T-helper 2 cell treated with Interferon-gamma antibody and Interleukin-4, amounts not matched to agents 100 ng/mL and 5 ng/mL, for 36 hours (primary cell): ENCODE measurements at regions not wholly inside any gene's neighbourhood (a gene's known extent, or its start where the extent isn't known, plus 50 kb on each side); places are given as distances from the start of the nearest gene placed in this dataset.
"Not testable (repeated sequence)": the region's sequence is repeated elsewhere in the genome, so short reads cannot be mapped to it uniquely, and the experiment has no call there.

Experiments
- intact Hi-C: fragments of 100-400 bp; cut with micrococcal nuclease; formaldehyde crosslinking; loops from one replicate; pipeline ENCODE4 v1.15.1; 2023

DNA sequence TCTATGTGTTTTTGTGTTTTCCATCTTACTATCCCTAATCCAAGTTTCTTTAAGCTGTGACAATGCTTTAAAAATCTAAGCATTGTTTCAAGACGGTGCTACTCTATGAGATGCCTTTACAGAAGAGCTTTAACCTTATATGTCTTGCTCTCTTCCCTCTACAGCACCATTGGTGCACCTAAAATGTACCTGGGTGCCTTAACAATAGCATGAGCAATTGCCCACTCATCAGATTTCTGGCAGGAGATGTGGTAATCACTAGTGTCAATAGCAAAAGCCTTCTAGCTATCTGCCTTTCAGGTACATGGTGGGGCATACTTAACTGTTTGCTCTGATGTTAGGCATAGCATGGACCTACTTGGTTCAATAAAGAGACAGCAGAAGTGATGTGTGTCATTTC is 222.3 kb upstream of the KIF2A start:
- intact Hi-C loops: no loop called here

DNA sequence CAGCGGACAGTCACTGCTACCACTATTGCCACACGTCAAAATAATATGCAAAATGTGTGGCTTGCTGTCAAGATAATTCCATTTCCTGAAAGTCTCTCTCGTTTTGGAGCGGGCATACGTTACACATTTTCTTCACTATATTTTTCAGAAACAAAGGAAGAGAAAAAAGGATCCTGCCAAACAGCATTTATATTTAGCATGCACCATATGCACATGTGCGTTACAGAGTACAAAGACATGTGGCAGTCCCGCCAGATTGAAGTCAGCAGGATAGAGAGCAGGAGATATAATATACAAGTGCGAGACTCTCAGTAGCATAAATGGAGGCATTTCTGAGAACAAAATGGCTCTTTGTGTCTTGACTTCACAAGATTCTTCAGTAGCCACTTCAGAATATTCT is 221.6 kb upstream of the KIF2A start:
- intact Hi-C loops: no loop called here

DNA sequence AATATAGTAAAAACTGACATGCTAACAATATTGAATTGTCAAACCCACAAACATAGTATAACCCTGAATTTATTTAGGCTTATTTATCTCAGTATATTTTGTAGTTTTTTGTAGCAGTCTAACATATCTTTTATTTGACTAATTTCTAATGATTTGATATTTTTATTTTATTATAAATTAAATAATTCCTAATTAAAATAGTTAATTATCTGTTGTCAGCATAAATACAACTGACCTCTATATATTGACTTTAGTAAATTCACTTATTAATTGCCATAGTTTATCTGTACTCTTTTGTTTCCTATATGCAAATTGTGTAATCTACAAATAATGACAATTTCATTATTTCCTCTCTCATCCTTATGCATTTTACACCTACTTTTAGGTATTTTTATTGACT is 215.1 kb upstream of the KIF2A start:
- intact Hi-C loops: no loop called here

DNA sequence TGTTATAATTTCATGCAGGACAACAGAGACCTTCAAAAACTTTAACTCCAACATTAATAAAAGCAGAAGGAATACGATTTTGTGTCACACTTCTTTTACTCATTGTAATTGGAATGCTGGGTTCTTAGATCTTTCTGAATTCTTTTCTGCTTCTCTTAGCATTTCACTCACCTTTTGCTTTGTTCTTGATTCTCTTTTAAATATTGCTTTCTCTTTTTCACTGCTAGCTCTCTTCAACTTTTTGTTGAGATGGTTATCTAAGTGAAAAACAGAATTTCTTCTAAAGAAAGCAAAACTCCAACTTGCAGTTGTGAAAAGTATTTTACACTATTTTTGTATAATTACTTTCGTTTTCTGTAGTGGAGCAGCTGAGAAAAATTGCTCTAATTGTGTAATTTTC is 212.6 kb upstream of the KIF2A start:
- intact Hi-C loops: no loop called here

DNA sequence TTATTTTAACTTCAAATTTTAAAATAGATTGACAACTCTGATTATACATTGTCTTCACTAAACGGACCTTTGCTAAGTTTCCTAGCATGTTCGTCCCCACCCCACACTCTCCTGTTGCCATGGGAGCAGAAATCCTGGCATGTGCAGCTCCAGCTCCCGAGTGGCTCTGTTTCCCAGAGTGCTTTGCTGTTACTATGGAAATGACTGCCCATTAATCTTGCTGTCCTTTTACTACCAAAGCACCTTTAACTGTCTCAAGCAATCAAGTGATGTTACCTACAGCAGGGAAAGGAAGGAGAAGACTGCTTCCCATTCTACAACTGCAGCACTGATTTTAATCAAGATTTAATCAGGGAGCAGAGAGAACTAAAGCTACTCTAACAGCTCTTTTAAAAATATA is 212.0 kb upstream of the KIF2A start:
- intact Hi-C loops: no loop called here

DNA sequence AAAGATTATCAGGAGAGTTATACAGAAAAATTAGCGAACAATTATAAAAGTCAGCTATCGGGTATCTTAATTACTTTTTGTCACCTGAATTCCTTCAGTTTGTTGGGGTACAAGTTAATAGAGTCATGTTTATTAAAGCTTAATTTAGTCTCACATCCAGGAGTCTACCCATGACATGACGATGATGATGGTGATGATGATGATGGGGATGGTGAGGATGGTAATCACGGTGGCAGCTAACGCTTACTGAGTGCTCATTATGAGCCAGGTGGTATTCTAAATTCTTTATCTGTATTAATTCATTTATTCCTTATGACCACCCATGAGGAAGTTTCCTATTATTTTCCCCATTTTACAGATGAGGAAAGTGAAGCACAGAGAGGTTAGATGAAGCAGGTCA is 208.6 kb upstream of the KIF2A start:
- intact Hi-C loops: no loop called here

DNA sequence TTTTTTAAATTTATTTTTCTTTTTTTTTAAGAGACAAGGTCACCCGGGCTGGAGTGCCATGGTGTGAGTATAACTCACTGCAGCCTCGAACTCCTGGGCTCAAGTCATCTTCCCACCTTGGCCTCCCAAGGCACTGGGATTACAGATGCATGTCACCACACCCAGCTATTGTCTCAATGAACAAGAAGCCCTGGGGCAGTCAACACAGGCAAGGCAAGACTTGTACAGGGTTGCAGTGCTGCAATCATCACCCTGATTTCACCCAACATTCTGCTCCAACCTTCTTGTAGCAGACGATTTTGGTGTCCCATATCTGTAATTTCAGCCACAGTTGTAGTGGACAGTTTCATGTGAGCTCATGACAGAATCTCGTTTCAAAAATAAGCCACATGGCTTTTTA is 205.8 kb upstream of the KIF2A start:
- intact Hi-C loops: no loop called here

DNA sequence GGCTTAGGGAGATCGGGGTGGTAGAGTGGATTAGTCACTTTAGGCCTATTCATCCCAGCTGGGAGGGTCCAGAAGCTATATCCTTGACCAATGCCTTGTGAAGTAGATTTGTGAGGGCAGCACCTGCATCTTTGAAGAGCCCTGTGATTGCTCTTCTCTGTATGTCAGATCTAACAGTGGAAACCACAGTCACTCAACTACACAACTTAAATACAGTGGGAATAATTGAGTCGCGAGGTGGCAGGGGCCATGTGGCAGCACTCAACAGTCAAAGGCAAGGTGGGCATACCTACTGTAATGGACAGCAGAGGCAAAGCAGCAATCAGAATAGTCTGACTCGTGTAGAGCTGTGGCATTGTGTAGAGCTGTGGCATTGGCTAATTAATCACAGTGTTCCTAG is 202.1 kb upstream of the KIF2A start:
- intact Hi-C loops: not testable (repeated sequence)

DNA sequence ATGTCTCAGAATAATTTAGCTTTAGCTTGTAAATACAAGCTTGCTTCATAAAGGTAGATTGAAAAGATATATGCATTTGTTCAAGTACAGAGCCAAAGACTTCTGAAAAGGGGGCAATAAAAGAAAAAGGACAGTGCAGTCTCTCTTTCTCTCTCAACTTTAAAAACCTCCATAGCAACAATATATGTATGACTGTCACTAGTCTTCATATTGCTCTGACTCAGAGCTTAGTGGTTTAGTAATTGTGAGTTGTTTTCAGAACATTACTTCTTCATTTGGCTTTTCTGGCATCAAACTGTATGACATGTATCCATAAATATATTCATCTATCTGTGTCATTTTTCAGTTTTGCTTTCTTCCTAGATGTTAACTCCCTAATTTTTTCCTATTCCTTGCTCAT is 194.6 kb upstream of the KIF2A start:
- intact Hi-C loops: no loop called here

DNA sequence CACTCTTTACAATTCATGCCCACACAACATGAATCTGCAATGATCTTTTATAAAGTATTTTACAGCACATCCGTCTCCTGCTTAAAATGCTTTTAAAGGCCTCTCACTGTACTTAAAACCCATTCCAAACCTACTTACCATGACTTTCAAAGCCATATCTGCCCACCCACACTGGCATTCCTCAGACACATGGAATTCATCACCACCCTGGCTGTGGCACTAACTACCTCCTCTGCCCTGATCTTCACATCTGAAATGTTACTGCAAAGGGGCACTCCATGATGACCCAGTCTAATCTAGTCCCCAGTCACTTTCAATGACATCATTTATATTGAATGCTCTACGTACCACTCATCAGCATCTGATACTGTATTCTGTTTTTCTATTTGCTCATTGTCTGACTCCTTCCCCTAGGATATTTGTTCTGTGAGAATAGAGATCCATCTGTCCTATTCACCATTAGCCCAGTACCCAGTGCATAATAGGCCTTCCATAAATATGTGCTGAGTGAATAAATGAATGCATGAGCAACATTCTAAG is 193.2 kb upstream of the KIF2A start:
- intact Hi-C loops: no loop called here

DNA sequence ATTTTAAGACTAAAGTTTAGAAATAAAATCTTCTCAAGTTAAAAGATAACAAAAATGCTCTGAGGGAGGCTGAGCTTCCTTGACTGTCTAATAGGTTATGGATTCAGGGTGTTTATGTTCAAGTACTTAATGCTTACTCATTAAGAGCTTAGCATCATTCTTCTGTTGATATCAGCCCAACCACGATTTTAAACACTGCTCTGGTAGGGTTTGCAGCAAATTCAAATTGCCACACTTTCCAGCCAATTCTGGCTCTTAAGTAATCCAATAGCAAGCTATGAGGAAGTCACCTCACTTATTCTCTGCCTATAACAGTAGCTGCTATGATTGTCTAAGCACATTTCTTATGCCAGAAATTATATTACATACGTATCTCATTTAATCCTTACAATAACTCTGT is 191.0 kb upstream of the KIF2A start:
- intact Hi-C loops: no loop called here

DNA sequence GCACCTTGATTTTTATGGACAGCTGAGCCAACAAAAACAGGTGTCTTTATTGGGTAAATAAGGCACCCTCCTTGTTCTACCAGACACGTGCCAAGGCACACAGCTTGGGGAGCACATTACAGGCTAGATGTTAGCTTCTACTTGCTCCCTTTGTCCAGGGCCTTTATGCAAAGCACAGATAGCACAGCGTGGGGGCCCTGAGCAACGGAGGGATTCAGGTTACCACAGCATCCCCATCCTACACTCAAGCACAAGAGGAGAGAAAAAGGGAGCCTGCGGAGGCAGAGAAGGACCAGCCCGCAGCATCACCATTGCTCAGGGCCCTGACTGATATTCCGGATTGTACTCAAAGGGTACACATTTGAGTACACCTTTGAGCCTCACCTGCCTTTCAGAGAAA is 181.7 kb upstream of the KIF2A start:
- intact Hi-C loops: no loop called here

DNA sequence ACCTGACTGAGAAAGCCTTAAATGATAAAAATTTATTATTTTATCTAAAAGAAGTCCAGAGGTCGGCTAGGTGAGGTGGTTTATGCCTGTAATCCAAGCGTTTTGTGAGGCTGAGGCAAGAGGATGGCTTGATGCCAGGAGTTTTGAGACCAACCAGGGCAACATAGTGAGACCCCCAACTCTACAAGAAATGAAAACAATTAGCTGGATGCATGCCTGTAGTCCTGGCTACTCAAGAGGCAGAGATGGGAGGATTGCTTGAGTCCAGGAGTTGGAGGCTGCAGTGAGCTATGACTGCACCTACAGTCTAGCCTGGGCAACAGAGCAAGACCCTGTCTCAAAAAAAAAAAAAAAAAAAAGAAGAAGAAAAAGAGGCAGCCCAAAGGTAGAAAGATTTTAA is 179.9 kb upstream of the KIF2A start:
- intact Hi-C loops: no loop called here

DNA sequence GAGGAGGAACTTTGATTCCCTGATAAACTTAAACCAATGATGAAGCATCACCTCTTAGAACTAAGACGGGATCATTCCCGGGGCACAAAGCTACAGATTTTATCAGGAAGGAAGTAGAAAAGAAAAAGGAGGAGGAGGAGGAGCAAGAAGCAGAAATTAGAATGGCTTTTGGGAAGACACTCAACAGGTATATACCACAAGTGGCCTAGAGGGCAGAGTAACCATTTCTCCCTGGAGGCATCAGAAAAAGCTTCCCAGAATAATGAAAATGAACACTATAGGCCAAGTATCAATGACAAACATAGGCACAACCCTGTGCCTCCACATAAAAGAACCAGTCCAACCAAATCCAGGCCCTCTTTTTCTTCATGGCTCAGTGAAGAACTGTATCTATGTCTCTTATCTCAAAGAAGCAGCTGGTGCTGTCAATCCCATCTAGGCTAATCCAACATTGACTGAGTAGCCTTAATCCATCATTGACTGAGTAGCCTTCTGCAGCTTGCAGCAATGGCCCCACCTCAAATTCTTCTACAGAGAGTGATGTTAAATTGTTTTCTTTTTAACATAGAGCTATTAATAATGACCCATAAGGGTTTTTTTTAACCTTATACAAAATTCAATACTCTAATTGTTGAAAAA is 178.8 kb upstream of the KIF2A start:
- intact Hi-C loops: no loop called here

DNA sequence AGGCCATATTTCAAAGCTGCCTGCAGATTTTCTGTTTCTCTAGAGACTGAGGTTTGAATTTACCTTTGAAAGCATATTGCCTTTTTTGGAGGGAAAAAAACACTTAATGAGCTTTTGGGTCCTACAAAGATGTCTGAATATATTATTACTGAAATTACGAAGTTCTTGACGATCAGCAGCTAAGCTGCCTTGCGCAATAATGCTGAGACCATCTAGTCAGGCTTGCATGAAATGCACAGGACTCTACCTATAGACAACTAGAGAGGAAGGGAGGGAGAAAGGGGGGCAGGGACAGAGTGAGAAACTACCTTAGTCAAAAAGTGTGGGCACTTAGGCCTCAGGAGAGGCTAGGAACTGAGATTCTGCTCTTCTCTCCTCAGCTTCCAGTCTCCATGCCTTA is 175.9 kb upstream of the KIF2A start:
- intact Hi-C loops: no loop called here

DNA sequence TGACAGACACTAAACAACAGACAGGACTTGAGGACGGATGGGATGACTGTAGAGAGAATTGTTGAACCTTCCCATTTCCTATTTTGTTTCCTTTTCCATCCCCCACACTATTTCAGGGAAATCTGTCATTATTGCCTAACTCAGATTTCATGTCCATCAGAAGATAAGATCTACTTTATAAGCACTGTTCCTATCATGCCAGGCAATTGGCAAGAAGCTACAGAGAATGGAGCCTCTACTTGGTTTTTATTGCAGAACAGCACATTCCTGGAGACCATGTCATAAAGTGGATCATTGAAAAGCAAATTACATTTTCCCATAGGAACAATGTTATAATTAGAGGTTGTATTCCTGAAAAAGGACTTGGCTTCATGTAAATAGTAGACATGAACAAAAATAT is 173.7 kb upstream of the KIF2A start:
- intact Hi-C loops: no loop called here

DNA sequence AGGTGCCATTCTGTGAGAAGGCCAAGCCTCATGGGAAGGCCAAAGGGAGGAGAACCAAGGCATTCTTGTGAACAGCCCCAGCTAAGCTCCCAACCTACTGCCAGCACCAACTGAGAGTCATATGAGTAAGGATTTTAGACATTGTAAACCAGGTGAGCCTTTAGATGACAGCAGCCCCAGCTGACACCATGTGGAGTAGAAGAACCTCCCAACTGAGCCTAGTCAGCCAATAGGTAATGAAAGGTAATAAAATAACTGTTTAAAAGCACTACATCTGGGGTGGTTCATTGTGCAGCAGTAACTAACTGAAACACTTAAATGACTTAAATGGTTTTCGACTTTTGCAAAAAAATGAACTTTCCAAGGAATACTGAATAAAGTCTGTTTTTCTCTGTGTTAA is 172.6 kb upstream of the KIF2A start:
- intact Hi-C loops: no loop called here

DNA sequence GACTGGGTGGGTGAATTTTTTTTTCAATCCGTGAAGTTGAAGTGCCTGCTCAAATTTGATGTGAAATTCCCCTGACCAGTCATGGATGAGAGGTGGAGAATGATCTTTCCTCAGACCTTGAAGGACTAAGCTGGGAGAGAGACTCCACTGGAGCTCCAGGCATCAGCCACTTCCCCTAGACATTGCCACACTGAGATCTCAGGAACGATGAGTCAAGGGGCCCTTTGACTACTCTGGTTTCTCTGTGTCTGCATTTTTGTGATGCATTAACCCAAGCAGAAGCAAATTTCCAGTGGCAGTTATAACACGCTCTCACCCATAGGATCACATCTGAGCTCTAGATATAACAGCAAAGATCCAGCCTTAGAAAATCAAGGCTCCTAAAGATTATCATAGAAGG is 171.2 kb upstream of the KIF2A start:
- intact Hi-C loops: no loop called here

DNA sequence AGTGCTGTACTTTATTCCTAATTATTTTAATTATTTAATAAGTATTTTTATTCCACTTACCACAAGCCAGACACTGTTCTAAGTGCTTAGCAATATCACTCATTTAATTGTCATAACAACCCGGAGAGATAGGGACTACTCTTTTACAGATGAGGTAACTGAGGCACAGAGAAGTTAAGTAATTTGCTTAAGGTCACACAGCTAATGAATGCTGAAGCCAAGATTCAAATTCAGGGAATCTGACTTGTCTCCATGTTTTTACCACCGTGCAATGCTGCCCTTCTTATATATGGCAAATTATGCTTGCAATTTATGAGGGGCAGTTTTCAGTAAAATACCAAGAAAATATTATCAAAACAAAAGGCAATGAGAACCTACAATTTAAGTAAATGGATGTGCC is 168.4 kb upstream of the KIF2A start:
- intact Hi-C loops: no loop called here

DNA sequence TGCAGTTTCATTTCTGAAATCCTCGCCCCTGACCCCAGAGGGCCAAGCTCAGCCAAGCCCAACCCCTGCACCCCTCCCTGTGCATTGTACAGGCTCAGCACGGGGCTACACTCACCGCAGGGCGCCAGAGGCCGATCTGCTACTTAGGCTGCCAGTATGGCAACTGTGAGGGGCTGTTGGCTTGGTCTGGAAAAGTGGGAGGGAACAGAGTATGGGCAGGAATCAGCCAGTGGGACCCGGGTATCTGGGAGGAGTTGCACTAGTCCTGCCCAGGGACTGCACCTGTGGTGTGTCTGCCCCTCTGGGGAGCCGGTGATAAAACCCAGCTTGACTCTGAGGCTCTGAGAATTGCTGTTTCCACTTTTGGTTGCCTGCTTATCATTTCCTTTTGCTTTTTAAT is 167.4 kb upstream of the KIF2A start:
- intact Hi-C loops: no loop called here

DNA sequence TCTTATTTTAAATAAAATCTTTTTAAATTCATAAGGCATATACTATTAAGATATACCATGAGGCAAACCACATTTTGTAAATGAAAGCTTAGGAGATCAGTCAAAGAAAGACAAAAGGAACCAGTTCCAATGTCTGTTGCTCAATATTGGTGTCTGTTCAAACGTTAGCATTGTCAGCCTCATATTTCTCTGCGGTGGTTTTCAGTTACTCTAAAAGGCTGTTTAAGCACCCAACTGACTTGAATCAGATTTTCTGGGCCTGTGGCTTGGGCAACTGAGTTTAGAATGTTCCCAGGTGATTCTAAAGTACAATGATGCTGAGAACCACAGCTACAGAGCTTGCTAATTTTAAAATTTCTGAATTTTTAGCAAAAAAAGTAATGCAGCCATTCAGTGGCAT is 166.3 kb upstream of the KIF2A start:
- intact Hi-C loops: no loop called here

DNA sequence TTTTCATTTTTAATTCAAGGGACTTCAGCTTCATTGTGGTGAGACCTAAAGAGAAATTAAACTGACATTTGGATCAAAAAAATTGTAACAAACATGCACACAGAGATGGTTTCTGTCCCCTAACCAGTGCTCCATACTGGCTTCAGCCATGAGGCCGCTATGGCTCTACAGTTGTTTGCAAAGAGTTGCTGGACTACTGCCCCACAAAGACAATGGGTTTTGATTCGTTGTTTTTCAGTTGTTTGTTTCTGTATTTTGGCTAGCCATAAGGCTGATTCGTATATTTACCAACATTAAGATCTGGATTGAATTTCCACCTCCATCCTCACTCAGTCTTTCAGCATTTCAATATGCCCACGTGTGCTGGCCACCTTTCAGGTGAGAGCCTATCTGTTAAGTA is 163.7 kb upstream of the KIF2A start:
- intact Hi-C loops: no loop called here

DNA sequence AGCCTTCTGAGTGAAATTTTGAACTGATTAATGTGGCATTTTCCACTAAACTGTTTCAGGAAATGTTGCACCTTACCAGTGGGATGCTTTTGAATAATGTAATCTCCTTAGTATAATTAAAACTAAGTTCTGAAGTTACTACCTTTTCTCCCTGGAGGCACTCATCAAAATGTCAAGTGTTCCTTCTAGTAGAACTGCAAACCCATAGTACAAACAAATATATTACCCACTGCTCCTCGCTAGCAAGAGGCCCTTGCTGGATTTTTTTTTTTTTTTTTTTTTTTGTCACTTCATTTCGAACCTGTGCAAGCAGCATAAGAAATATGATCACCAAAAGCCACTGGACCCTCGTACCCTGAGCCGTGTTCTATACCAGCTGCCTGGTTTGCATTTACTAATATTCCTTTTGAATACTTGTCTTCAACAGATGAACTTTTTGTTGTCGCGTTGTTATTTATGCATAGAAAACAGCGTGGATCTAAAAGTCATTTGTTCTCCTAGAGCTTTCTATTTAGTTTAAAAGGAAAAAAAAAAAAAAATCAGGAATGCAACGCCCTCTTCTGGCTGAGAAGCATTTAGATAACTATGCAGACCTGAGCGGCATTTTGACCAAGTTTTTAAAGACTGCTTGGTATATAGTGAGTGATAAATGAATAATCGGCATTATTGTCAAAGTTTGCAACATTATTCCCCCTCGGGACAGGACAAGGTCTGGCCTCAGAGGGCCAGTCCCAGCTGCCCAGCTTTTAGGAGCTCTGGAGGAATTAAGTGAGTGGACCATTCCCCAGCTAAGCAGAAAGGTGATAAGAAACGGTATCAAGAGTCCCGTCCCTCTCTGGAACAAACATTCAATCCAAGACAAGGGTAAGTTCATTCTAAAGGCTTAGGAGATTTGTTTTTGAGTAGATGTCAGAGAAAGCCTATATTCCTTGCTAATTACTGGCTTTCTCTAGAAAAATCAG is 162.5 kb upstream of the KIF2A start:
- intact Hi-C loops: no loop called here
